Endothelial cell of umbilical vein (primary cell): ENCODE measurements at regions not wholly inside any gene's neighbourhood (a gene's known extent, or its start where the extent isn't known, plus 50 kb on each side); places are given as distances from the start of the nearest gene placed in this dataset.

ENCODE experiments used
- CTCF ChIP-seq, 2 donors: IDR thresholded peaks; 1 replicate in 1 of 2; 2 replicates in 1 of 2; pipeline ENCODE4 v1.5.1; 2011; ENCODE audit warnings: low read length in 2 of 2, mild to moderate bottlenecking in 2 of 2, moderate library complexity in 2 of 2, control low read depth in 1 of 2, inconsistent platforms in 1 of 2, low read depth in 1 of 2; ENCODE audit not compliant: insufficient read depth in 1 of 2; ENCODE audit errors: extremely low read depth in 1 of 2
- FOS ChIP-seq: IDR thresholded peaks from 2 replicates; pipeline ENCODE4 v1.6.1; 2011; ENCODE audit warnings: mild to moderate bottlenecking, low read length, moderate library complexity, borderline replicate concordance; ENCODE audit not compliant: insufficient read depth
- GATA2 ChIP-seq: IDR thresholded peaks from 2 replicates; pipeline ENCODE4 v1.7.0; 2011; ENCODE audit warnings: low read depth, mild to moderate bottlenecking, moderate library complexity, mixed read lengths, low read length; ENCODE audit not compliant: insufficient read length, insufficient read depth
- JUN ChIP-seq: IDR thresholded peaks from 2 replicates; pipeline ENCODE4 v1.6.1; 2011; ENCODE audit warnings: borderline replicate concordance, low read depth; ENCODE audit not compliant: insufficient read length, insufficient read depth
- POLR2A ChIP-seq: IDR thresholded peaks from 2 replicates; pipeline ENCODE4 v1.6.1; 2012; ENCODE audit warnings: low read depth, mild to moderate bottlenecking, control low read depth, low read length

- no peak for TF ChIP-seq FOS
- TF ChIP-seq CTCF (IDR thresholded peaks at IDR 0.05; ENCODE audit: extremely low read depth in 1 of 2, insufficient read depth in 1 of 2, low read depth in 1 of 2, low read length in 2 of 2): no peak
- no peak for TF ChIP-seq JUN
- no peak for TF ChIP-seq POLR2A
- no peak for TF ChIP-seq GATA2
Observed at GRCh38 chr2:82062463-82062862, 1757.9 kb upstream of the LRRTM1 start.
